ENCODE measurements at regions not wholly inside any gene's neighbourhood (a gene's known extent, or its start where the extent isn't known, plus 50 kb on each side); places are given as distances from the start of the nearest gene placed in this dataset.

- TF ChIP-seq EP300 (IDR thresholded peaks at IDR 0.05; ENCODE audit: low read depth) = no peak
- TF ChIP-seq CTCF (IDR thresholded peaks at IDR 0.05) = peak in 1 of 5 experiments; percentile 8
- TF ChIP-seq POLR2AphosphoS5 (IDR thresholded peaks at IDR 0.05) = no peak
Observed at GRCh38 chr13:89115307-89115706, 1444.1 kb downstream of the SLITRK5 start.
